ENCODE measurements at regions not wholly inside any gene's neighbourhood (a gene's known extent, or its start where the extent isn't known, plus 50 kb on each side); places are given as distances from the start of the nearest gene placed in this dataset.

- H3K36me3 ChIP-seq (ENCODE audit: control insufficient read depth in 5 of 5, insufficient read depth in 5 of 5, low read length in 5 of 5): no peaks in the 10 kb centered on the region
- H3K4me1 ChIP-seq (ENCODE audit: control insufficient read depth in 5 of 5, insufficient read depth in 5 of 5, low read length in 5 of 5): no peaks in the 10 kb centered on the region
- no peak overlapping the region for H3K4me3 ChIP-seq (ENCODE audit: low read depth in 1 of 5, low read length in 5 of 5)
- H3K9me3 ChIP-seq (ENCODE audit: control insufficient read depth in 5 of 5, low read length in 5 of 5): no peaks in the 10 kb centered on the region
- H3K27ac ChIP-seq (ENCODE audit: low read depth, low read length): no peak overlapping the region
- no peak overlapping the region for H3K9ac ChIP-seq (ENCODE audit: low read length in 5 of 5)
- no peaks in the 10 kb centered on the region for H3K27me3 ChIP-seq (ENCODE audit: control insufficient read depth in 5 of 5, insufficient read depth in 4 of 5, low read length in 5 of 5)
Measured at GRCh38 chr5:164593982-164594381, 1088.6 kb downstream of the MAT2B start.

- no peaks in the 10 kb centered on the region for H3K4me1 ChIP-seq (ENCODE audit: control insufficient read depth in 5 of 5, insufficient read depth in 5 of 5, low read length in 5 of 5)
- H3K36me3 ChIP-seq (ENCODE audit: control insufficient read depth in 5 of 5, insufficient read depth in 5 of 5, low read length in 5 of 5): no peaks in the 10 kb centered on the region
Measured at GRCh38 chr5:164597293-164597900, 1092.0 kb downstream of the MAT2B start.

GRCh38 chr5:164600274-164600673 lies 1094.9 kb downstream of the MAT2B start:
- Histone ChIP-seq H3K9ac (ENCODE audit: low read length in 5 of 5) (no peak overlapping the region), H3K4me3 (ENCODE audit: low read depth in 1 of 5, low read length in 5 of 5) (no peak overlapping the region), H3K4me1 (ENCODE audit: control insufficient read depth in 5 of 5, insufficient read depth in 5 of 5, low read length in 5 of 5) (no peaks in the 10 kb centered on the region), H3K27me3 (ENCODE audit: control insufficient read depth in 5 of 5, insufficient read depth in 4 of 5, low read length in 5 of 5) (no peaks in the 10 kb centered on the region), H3K36me3 (ENCODE audit: control insufficient read depth in 5 of 5, insufficient read depth in 5 of 5, low read length in 5 of 5) (no peaks in the 10 kb centered on the region), H3K9me3 (ENCODE audit: control insufficient read depth in 5 of 5, low read length in 5 of 5) (peaks cover 0 to 4% (median 0%) of the 10 kb centered on the region in 5 donors), H3K27ac (ENCODE audit: low read depth, low read length) (no peak overlapping the region)

More at GRCh38 chr5:164597293-164597900, 1092.0 kb downstream of the MAT2B start:
- H3K27ac ChIP-seq (ENCODE audit: low read depth, low read length): no peak overlapping the region
- H3K9me3 ChIP-seq (ENCODE audit: control insufficient read depth in 5 of 5, low read length in 5 of 5): peaks cover 0 to 4% (median 0%) of the 10 kb centered on the region in 5 donors
- H3K4me3 ChIP-seq (ENCODE audit: low read depth in 1 of 5, low read length in 5 of 5): no peak overlapping the region
- H3K9ac ChIP-seq (ENCODE audit: low read length in 5 of 5): no peak overlapping the region
- H3K27me3 ChIP-seq (ENCODE audit: control insufficient read depth in 5 of 5, insufficient read depth in 4 of 5, low read length in 5 of 5): no peaks in the 10 kb centered on the region

GRCh38 chr5:164600929-164601535 lies 1095.6 kb downstream of the MAT2B start:
- Histone ChIP-seq H3K9ac (ENCODE audit: low read length in 5 of 5) (no peak overlapping the region), H3K27me3 (ENCODE audit: control insufficient read depth in 5 of 5, insufficient read depth in 4 of 5, low read length in 5 of 5) (no peaks in the 10 kb centered on the region), H3K4me3 (ENCODE audit: low read depth in 1 of 5, low read length in 5 of 5) (no peak overlapping the region), H3K9me3 (ENCODE audit: control insufficient read depth in 5 of 5, low read length in 5 of 5) (peaks cover 0 to 4% (median 0%) of the 10 kb centered on the region in 5 donors), H3K4me1 (ENCODE audit: control insufficient read depth in 5 of 5, insufficient read depth in 5 of 5, low read length in 5 of 5) (no peaks in the 10 kb centered on the region), H3K36me3 (ENCODE audit: control insufficient read depth in 5 of 5, insufficient read depth in 5 of 5, low read length in 5 of 5) (no peaks in the 10 kb centered on the region), H3K27ac (ENCODE audit: low read depth, low read length) (no peak overlapping the region)

GRCh38 chr5:164608507-164608906 lies 1103.1 kb downstream of the MAT2B start:
- Histone ChIP-seq H3K27ac (ENCODE audit: low read depth, low read length) (no peak overlapping the region), H3K36me3 (ENCODE audit: control insufficient read depth in 5 of 5, insufficient read depth in 5 of 5, low read length in 5 of 5) (no peaks in the 10 kb centered on the region), H3K4me3 (ENCODE audit: low read depth in 1 of 5, low read length in 5 of 5) (no peak overlapping the region), H3K9ac (ENCODE audit: low read length in 5 of 5) (no peak overlapping the region), H3K4me1 (ENCODE audit: control insufficient read depth in 5 of 5, insufficient read depth in 5 of 5, low read length in 5 of 5) (no peaks in the 10 kb centered on the region), H3K9me3 (ENCODE audit: control insufficient read depth in 5 of 5, low read length in 5 of 5) (no peaks in the 10 kb centered on the region), H3K27me3 (ENCODE audit: control insufficient read depth in 5 of 5, insufficient read depth in 4 of 5, low read length in 5 of 5) (no peaks in the 10 kb centered on the region)

- Histone ChIP-seq H3K4me3 (ENCODE audit: low read depth in 1 of 5, low read length in 5 of 5) (no peak overlapping the region), H3K36me3 (ENCODE audit: control insufficient read depth in 5 of 5, insufficient read depth in 5 of 5, low read length in 5 of 5) (no peaks in the 10 kb centered on the region), H3K27me3 (ENCODE audit: control insufficient read depth in 5 of 5, insufficient read depth in 4 of 5, low read length in 5 of 5) (no peaks in the 10 kb centered on the region), H3K9ac (ENCODE audit: low read length in 5 of 5) (no peak overlapping the region), H3K4me1 (ENCODE audit: control insufficient read depth in 5 of 5, insufficient read depth in 5 of 5, low read length in 5 of 5) (no peaks in the 10 kb centered on the region), H3K27ac (ENCODE audit: low read depth, low read length) (no peak overlapping the region), H3K9me3 (ENCODE audit: control insufficient read depth in 5 of 5, low read length in 5 of 5) (no peaks in the 10 kb centered on the region)
Measured at GRCh38 chr5:164610374-164610773, 1105.0 kb downstream of the MAT2B start.

GRCh38 chr5:164614707-164615106 lies 1109.3 kb downstream of the MAT2B start:
- Histone ChIP-seq H3K9me3 (ENCODE audit: control insufficient read depth in 5 of 5, low read length in 5 of 5) (no peaks in the 10 kb centered on the region), H3K36me3 (ENCODE audit: control insufficient read depth in 5 of 5, insufficient read depth in 5 of 5, low read length in 5 of 5) (no peaks in the 10 kb centered on the region), H3K9ac (ENCODE audit: low read length in 5 of 5) (no peak overlapping the region), H3K4me3 (ENCODE audit: low read depth in 1 of 5, low read length in 5 of 5) (no peak overlapping the region), H3K27ac (ENCODE audit: low read depth, low read length) (no peak overlapping the region), H3K4me1 (ENCODE audit: control insufficient read depth in 5 of 5, insufficient read depth in 5 of 5, low read length in 5 of 5) (no peaks in the 10 kb centered on the region), H3K27me3 (ENCODE audit: control insufficient read depth in 5 of 5, insufficient read depth in 4 of 5, low read length in 5 of 5) (no peaks in the 10 kb centered on the region)

- H3K27me3 ChIP-seq (ENCODE audit: control insufficient read depth in 5 of 5, insufficient read depth in 4 of 5, low read length in 5 of 5): no peaks in the 10 kb centered on the region
- H3K4me1 ChIP-seq (ENCODE audit: control insufficient read depth in 5 of 5, insufficient read depth in 5 of 5, low read length in 5 of 5): no peaks in the 10 kb centered on the region
- no peak overlapping the region for H3K4me3 ChIP-seq (ENCODE audit: low read depth in 1 of 5, low read length in 5 of 5)
- H3K36me3 ChIP-seq (ENCODE audit: control insufficient read depth in 5 of 5, insufficient read depth in 5 of 5, low read length in 5 of 5): no peaks in the 10 kb centered on the region
- H3K9ac ChIP-seq (ENCODE audit: low read length in 5 of 5): no peak overlapping the region
- no peaks in the 10 kb centered on the region for H3K9me3 ChIP-seq (ENCODE audit: control insufficient read depth in 5 of 5, low read length in 5 of 5)
- H3K27ac ChIP-seq (ENCODE audit: low read depth, low read length): no peak overlapping the region
Measured at GRCh38 chr5:164617290-164617689, 1111.9 kb downstream of the MAT2B start.

GRCh38 chr5:164627021-164627420 lies 1121.6 kb downstream of the MAT2B start:
- H3K27me3 ChIP-seq (ENCODE audit: control insufficient read depth in 5 of 5, insufficient read depth in 4 of 5, low read length in 5 of 5): no peaks in the 10 kb centered on the region
- H3K36me3 ChIP-seq (ENCODE audit: control insufficient read depth in 5 of 5, insufficient read depth in 5 of 5, low read length in 5 of 5): no peaks in the 10 kb centered on the region

GRCh38 chr5:164636456-164636855 lies 1131.0 kb downstream of the MAT2B start:
- Histone ChIP-seq H3K36me3 (ENCODE audit: control insufficient read depth in 5 of 5, insufficient read depth in 5 of 5, low read length in 5 of 5) (no peaks in the 10 kb centered on the region), H3K9me3 (ENCODE audit: control insufficient read depth in 5 of 5, low read length in 5 of 5) (no peaks in the 10 kb centered on the region), H3K4me3 (ENCODE audit: low read depth in 1 of 5, low read length in 5 of 5) (no peak overlapping the region), H3K27me3 (ENCODE audit: control insufficient read depth in 5 of 5, insufficient read depth in 4 of 5, low read length in 5 of 5) (no peaks in the 10 kb centered on the region), H3K9ac (ENCODE audit: low read length in 5 of 5) (no peak overlapping the region), H3K4me1 (ENCODE audit: control insufficient read depth in 5 of 5, insufficient read depth in 5 of 5, low read length in 5 of 5) (no peaks in the 10 kb centered on the region), H3K27ac (ENCODE audit: low read depth, low read length) (no peak overlapping the region)

More at GRCh38 chr5:164627021-164627420, 1121.6 kb downstream of the MAT2B start:
- no peaks in the 10 kb centered on the region for H3K4me1 ChIP-seq (ENCODE audit: control insufficient read depth in 5 of 5, insufficient read depth in 5 of 5, low read length in 5 of 5)
- no peak overlapping the region for H3K27ac ChIP-seq (ENCODE audit: low read depth, low read length)
- H3K9ac ChIP-seq (ENCODE audit: low read length in 5 of 5): no peak overlapping the region
- H3K9me3 ChIP-seq (ENCODE audit: control insufficient read depth in 5 of 5, low read length in 5 of 5): no peaks in the 10 kb centered on the region
- H3K4me3 ChIP-seq (ENCODE audit: low read depth in 1 of 5, low read length in 5 of 5): no peak overlapping the region

Measured in subcutaneous abdominal adipose tissue (tissue), 5 donors.